Hepatocyte (in vitro differentiated cells): ENCODE measurements at regions not wholly inside any gene's neighbourhood (a gene's known extent, or its start where the extent isn't known, plus 50 kb on each side); places are given as distances from the start of the nearest gene placed in this dataset.

ENCODE experiments used
- EZH2phosphoT487 ChIP-seq: fragments of 200-600 bp; sonication (generic); IDR thresholded peaks from one replicate; pipeline ENCODE4 v1.6.1; 2018; ENCODE audit warnings: antibody characterized with exemption, mild to moderate bottlenecking, low read depth, moderate library complexity; ENCODE audit not compliant: unreplicated experiment, severe bottlenecking
- TF ChIP-seq, protein P1 (sequence below): fragments of 200-600 bp; sonication (generic); IDR thresholded peaks from 2 replicates; pipeline ENCODE4 v1.5.1; 2016; ENCODE audit warnings: antibody characterized with exemption, mild to moderate bottlenecking; ENCODE audit not compliant: poor library complexity

GRCh38 chr9:88798476-88798875 lies 192.8 kb upstream of the S1PR3 start:
- TF ChIP-seq, protein P1, sequence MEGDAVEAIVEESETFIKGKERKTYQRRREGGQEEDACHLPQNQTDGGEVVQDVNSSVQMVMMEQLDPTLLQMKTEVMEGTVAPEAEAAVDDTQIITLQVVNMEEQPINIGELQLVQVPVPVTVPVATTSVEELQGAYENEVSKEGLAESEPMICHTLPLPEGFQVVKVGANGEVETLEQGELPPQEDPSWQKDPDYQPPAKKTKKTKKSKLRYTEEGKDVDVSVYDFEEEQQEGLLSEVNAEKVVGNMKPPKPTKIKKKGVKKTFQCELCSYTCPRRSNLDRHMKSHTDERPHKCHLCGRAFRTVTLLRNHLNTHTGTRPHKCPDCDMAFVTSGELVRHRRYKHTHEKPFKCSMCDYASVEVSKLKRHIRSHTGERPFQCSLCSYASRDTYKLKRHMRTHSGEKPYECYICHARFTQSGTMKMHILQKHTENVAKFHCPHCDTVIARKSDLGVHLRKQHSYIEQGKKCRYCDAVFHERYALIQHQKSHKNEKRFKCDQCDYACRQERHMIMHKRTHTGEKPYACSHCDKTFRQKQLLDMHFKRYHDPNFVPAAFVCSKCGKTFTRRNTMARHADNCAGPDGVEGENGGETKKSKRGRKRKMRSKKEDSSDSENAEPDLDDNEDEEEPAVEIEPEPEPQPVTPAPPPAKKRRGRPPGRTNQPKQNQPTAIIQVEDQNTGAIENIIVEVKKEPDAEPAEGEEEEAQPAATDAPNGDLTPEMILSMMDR, result no peak
- TF ChIP-seq EZH2phosphoT487, result no peak
